GM10248 (cell line): ENCODE measurements at regions not wholly inside any gene's neighbourhood (a gene's known extent, or its start where the extent isn't known, plus 50 kb on each side); places are given as distances from the start of the nearest gene placed in this dataset.

ENCODE experiments used
- CTCF ChIA-PET: fragments of 300-600 bp; sonication (Branson Sonifier 250); formaldehyde crosslinking; extraction: SDS; loops from one replicate; lab custom pipeline; 2021; ENCODE audit warnings: antibody characterized with exemption; lab: Yijun Ruan, JAX
- POLR2A ChIA-PET: fragments of 350-650 bp; sonication (Branson Sonifier 250); formaldehyde crosslinking; extraction: SDS; loops from one replicate; lab custom pipeline; 2020; ENCODE audit warnings: antibody characterized with exemption; lab: Yijun Ruan, JAX
- DNase-seq: peaks from one replicate; pipeline ENCODE4 v3.0.0; 2012; ENCODE audit errors: extremely low spot score
- TF ChIP-seq, protein P1 (sequence below): IDR thresholded peaks from 2 replicates; pipeline ENCODE4 v1.5.1; 2012; ENCODE audit warnings: mild to moderate bottlenecking, low read depth; ENCODE audit errors: extremely low read depth, missing control alignments, control extremely low read depth

DNA sequence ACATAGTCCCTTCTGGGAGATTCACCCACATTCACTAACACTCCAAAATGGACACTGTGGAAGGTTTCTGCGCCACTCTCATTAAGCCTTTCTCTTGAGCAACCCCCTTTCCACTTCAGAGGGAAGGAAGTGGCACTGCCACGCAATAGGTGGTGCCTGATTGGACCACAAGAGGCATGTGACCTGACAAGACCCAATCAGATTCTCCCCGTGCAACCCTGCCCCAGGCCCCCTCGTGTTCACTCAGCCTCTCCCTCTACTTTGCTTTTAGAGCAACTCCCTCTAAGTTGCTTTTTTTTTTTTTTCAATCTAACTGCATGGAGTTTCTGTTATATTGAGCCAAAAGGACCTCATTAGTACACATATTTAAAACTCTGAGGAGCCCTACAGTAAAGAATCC is 158.0 kb downstream of the EN1 start:
- TF ChIP-seq, protein P1, sequence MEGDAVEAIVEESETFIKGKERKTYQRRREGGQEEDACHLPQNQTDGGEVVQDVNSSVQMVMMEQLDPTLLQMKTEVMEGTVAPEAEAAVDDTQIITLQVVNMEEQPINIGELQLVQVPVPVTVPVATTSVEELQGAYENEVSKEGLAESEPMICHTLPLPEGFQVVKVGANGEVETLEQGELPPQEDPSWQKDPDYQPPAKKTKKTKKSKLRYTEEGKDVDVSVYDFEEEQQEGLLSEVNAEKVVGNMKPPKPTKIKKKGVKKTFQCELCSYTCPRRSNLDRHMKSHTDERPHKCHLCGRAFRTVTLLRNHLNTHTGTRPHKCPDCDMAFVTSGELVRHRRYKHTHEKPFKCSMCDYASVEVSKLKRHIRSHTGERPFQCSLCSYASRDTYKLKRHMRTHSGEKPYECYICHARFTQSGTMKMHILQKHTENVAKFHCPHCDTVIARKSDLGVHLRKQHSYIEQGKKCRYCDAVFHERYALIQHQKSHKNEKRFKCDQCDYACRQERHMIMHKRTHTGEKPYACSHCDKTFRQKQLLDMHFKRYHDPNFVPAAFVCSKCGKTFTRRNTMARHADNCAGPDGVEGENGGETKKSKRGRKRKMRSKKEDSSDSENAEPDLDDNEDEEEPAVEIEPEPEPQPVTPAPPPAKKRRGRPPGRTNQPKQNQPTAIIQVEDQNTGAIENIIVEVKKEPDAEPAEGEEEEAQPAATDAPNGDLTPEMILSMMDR: no peak
- DNase-seq: no peak
- ChIA-PET CTCF (no interaction called here), POLR2A (no interaction called here)

DNA sequence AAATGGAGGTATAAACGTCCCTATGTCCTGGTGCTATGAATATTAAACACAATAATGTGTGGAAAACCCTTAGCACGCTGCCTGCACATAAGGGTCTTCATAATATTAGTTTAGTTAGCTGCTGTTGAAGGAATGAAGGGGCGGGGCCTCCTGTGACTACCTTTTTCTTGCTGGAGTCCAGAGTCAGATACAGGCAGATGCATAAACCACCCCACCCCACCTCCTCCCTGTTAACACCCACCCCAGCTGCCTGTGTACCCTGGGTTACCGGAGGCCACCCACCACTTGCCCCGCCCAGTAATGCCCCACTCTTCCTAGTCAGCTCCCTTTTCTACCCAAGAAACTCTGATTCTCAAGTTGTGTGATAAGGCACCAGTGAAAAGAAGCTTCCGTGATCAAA is 158.4 kb downstream of the EN1 start:
- POLR2A ChIA-PET: no interaction called here
- TF ChIP-seq, protein P1: no peak
- CTCF ChIA-PET: interaction anchor here (0.7 kb wide), 1 partner anchor 10 kb away, joined by 3 read pairs; no protein-coding TSS in a partner anchor
- no peak for DNase-seq

DNA sequence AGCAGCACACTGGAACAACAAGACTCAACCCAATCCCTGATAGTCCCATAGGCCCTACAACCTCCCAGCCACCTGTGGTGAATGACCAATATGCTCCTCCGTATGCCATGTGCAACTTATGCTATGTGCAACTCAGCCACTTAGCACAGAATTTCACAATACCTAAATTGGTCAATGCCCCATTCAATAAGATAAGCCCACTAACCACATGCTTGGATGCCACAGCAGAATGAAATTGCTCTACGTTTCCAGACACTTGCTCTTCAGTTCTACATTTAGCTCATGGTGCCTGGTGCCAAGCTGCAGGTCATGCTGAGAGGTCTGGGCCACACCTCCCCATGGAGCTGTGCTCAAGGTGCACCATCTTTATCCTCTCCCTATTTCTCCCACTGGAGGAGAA is 159.8 kb downstream of the EN1 start:
- DNase-seq: no peak
- CTCF ChIA-PET: no interaction called here
- POLR2A ChIA-PET: no interaction called here
- TF ChIP-seq, protein P1: no peak

DNA sequence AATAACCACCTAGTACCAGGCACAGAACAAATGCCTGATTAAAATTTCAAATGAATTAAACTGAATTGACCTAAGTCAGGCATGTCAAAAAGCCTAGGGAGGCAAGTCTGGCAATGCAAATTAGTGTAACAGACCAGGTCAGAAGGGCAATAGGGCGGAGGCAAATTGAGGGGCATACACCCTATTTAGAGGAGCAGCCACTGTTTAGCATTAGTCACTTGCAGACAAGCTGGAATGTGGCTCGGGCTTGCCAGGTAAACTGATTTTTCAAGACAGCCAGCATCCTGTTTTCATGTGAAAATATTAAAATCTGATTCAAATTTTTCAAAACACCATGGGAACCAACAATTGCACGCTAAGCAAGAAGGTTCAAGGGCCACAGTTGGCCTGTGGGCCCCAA is 160.3 kb downstream of the EN1 start:
- DNase-seq: no peak
- POLR2A ChIA-PET: no interaction called here
- TF ChIP-seq, protein P1: no peak
- CTCF ChIA-PET: no interaction called here

DNA sequence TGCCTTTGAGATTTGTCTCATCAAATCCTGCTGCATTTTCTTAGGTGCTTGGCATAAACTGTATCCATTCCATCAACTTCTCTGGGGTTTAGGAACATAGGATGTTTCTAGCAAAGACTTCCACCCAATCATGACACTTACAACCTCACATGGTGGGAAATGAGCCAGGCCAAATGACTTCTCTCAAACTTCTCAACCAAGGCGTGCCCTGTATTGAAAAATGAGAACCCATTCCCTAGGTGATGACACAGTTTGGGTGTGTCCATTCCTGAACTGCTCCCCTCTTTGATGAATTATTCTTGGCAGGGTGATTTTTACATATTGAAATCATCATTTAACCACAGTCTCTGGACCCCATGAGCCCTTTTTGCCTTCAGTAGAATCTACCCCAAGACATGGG is 161.1 kb downstream of the EN1 start:
- ChIA-PET CTCF (no interaction called here), POLR2A (no interaction called here)
- no peak for DNase-seq
- TF ChIP-seq, protein P1: no peak

DNA sequence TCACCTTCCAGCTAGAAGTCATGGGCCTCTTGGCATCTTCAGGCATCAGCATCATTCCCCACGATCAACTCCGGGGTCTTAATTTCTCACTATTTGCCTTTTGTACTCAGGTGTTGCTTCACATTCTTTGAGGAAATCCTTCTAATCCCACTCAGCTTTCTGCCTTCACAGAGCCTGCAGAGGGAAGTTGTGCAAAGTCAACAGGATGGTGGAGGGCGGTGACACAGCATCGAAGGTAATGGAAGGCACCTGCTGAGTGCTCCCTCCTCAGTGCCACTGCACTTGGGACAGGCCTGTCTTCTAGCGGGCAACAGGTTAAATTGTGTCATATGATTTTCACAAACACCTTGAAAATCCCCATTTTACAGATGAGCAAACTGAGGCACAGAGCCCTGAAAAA is 164.0 kb downstream of the EN1 start:
- DNase-seq: no peak
- TF ChIP-seq, protein P1: no peak
- ChIA-PET POLR2A (no interaction called here), CTCF (no interaction called here)

DNA sequence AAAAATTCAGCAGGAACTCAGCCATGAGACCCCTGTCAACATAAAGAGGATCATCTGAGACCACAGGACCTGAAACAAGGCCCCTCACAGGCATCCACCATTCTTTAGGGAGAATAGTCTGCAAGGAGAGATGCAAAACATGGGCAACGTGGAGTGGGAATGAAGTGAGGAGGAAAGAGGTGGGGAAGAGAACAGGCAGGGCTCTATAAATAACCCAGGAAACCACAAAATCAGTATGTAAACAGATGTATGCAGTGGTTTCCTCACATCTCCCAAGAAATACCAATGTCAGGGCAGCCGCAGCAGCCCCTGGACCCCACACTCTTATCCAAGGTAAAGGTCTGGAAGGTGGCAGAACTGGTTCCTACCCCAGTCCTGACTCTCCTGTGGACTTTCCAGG is 168.5 kb downstream of the EN1 start:
- POLR2A ChIA-PET: no interaction called here
- CTCF ChIA-PET: no interaction called here
- TF ChIP-seq, protein P1: no peak
- DNase-seq: no peak
